ENCODE measurements at regions not wholly inside any gene's neighbourhood (a gene's known extent, or its start where the extent isn't known, plus 50 kb on each side); places are given as distances from the start of the nearest gene placed in this dataset.

DNA sequence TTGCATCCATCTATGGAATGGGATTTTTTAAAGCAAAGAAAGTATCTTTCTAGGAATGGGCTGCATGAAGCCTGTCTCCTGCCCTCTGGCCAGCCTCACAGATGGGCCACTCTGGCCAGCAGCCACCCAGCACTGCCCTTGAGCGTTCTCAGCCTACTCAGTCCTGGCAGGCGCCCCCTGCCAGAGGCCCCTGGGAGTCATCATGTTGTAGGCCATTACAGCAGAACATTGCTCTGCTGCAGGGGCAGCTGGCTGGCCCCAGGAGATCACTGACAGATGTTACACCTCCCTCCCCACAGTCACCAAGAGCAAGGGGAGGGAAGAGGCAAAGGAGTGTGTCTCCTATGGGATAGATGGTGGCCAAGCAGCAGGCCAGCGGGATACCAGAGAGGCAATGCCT lies 363.7 kb downstream of the NXPE2 start:
- ChIA-PET CTCF (no interaction called here), POLR2A (no interaction called here), RAD21 (ENCODE audit: unreplicated experiment) (no interaction called here), SMC1A (ENCODE audit: uncharacterized antibody, unreplicated experiment) (no interaction called here)
- H3K9me3 ChIP-seq (replicated peaks; ENCODE audit: control insufficient read depth, insufficient read depth, low read length): no peaks in the 10 kb centered on the region
- no peaks in the 10 kb centered on the region for H3K4me1 ChIP-seq (ENCODE audit: control insufficient read depth, insufficient read depth, low read length)
- H2AFZ ChIP-seq (ENCODE audit: control insufficient read depth, low read depth, low read length): no peak overlapping the region
- H3K4me3 ChIP-seq: no peak overlapping the region
- no peaks in the 10 kb centered on the region for H3K36me3 ChIP-seq (ENCODE audit: control insufficient read depth in 2 of 2, insufficient read depth in 2 of 2, low read length in 1 of 2)
- FAIRE-seq: no peak
- H3K79me2 ChIP-seq (ENCODE audit: control insufficient read depth, insufficient read depth, low read length): no peaks in the 10 kb centered on the region
- no peak overlapping the region for H3K4me2 ChIP-seq (ENCODE audit: control insufficient read depth, insufficient read depth)
- no peak for ATAC-seq
- no peaks in the 10 kb centered on the region; a peak in 1 of 4 replicates for H3K27me3 ChIP-seq (replicated peaks in 1 of 2; ENCODE audit: control insufficient read depth in 2 of 2, insufficient read depth in 2 of 2, low read length in 1 of 2)
- intact Hi-C loops (cut with micrococcal nuclease; ENCODE audit: unreplicated experiment): no loop called here
- WGBS (ENCODE audit: insufficient coverage, insufficient replicate concordance, low lambda C conversion rate, missing lambda C conversion rate): 0% methylated on average over 3 of the region's 3 CpGs
- no peak overlapping the region for H3K9ac ChIP-seq (ENCODE audit: control insufficient read depth, insufficient read depth, low read length)
- in situ Hi-C loops (cut with MboI): no loop called here
- no TSS peak for BruUV-seq (replicated peaks)
- H3K27ac ChIP-seq (ENCODE audit: control insufficient read depth, insufficient read depth): no peak overlapping the region
- H4K20me1 ChIP-seq (ENCODE audit: control insufficient read depth, insufficient read depth): no peaks in the 10 kb centered on the region
- DNase-seq (ENCODE audit: low read depth, low spot score): no peak
- TF ChIP-seq PAX8 (IDR thresholded peaks at IDR 0.05) (no peak), ZZZ3 (IDR thresholded peaks at IDR 0.05; ENCODE audit: control insufficient read depth, insufficient read length, low read depth) (no peak), HDGF (IDR thresholded peaks at IDR 0.05) (no peak), ASH2L (IDR thresholded peaks at IDR 0.05; ENCODE audit: borderline replicate concordance, low read depth) (no peak), SIX5 (IDR thresholded peaks at IDR 0.05; ENCODE audit: low read depth, low read length, severe bottlenecking) (no peak), HCFC1 (IDR thresholded peaks at IDR 0.05; ENCODE audit: low read length) (no peak), HDAC6 (IDR thresholded peaks at IDR 0.05; ENCODE audit: unreplicated experiment) (no peak), CBX3 (IDR thresholded peaks at IDR 0.05; ENCODE audit: borderline replicate concordance, low read depth) (no peak), CHD2 (IDR thresholded peaks at IDR 0.05; ENCODE audit: borderline replicate concordance, low read depth, low read length) (no peak)
- TF ChIP-seq, protein P1, sequence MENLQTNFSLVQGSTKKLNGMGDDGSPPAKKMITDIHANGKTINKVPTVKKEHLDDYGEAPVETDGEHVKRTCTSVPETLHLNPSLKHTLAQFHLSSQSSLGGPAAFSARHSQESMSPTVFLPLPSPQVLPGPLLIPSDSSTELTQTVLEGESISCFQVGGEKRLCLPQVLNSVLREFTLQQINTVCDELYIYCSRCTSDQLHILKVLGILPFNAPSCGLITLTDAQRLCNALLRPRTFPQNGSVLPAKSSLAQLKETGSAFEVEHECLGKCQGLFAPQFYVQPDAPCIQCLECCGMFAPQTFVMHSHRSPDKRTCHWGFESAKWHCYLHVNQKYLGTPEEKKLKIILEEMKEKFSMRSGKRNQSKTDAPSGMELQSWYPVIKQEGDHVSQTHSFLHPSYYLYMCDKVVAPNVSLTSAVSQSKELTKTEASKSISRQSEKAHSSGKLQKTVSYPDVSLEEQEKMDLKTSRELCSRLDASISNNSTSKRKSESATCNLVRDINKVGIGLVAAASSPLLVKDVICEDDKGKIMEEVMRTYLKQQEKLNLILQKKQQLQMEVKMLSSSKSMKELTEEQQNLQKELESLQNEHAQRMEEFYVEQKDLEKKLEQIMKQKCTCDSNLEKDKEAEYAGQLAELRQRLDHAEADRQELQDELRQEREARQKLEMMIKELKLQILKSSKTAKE (IDR thresholded peaks at IDR 0.05; ENCODE audit: low read depth, poor library complexity, severe bottlenecking): no peak
- TF ChIP-seq, protein P2, sequence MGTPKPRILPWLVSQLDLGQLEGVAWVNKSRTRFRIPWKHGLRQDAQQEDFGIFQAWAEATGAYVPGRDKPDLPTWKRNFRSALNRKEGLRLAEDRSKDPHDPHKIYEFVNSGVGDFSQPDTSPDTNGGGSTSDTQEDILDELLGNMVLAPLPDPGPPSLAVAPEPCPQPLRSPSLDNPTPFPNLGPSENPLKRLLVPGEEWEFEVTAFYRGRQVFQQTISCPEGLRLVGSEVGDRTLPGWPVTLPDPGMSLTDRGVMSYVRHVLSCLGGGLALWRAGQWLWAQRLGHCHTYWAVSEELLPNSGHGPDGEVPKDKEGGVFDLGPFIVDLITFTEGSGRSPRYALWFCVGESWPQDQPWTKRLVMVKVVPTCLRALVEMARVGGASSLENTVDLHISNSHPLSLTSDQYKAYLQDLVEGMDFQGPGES (IDR thresholded peaks at IDR 0.05): no peak
- TF ChIP-seq, protein P3, sequence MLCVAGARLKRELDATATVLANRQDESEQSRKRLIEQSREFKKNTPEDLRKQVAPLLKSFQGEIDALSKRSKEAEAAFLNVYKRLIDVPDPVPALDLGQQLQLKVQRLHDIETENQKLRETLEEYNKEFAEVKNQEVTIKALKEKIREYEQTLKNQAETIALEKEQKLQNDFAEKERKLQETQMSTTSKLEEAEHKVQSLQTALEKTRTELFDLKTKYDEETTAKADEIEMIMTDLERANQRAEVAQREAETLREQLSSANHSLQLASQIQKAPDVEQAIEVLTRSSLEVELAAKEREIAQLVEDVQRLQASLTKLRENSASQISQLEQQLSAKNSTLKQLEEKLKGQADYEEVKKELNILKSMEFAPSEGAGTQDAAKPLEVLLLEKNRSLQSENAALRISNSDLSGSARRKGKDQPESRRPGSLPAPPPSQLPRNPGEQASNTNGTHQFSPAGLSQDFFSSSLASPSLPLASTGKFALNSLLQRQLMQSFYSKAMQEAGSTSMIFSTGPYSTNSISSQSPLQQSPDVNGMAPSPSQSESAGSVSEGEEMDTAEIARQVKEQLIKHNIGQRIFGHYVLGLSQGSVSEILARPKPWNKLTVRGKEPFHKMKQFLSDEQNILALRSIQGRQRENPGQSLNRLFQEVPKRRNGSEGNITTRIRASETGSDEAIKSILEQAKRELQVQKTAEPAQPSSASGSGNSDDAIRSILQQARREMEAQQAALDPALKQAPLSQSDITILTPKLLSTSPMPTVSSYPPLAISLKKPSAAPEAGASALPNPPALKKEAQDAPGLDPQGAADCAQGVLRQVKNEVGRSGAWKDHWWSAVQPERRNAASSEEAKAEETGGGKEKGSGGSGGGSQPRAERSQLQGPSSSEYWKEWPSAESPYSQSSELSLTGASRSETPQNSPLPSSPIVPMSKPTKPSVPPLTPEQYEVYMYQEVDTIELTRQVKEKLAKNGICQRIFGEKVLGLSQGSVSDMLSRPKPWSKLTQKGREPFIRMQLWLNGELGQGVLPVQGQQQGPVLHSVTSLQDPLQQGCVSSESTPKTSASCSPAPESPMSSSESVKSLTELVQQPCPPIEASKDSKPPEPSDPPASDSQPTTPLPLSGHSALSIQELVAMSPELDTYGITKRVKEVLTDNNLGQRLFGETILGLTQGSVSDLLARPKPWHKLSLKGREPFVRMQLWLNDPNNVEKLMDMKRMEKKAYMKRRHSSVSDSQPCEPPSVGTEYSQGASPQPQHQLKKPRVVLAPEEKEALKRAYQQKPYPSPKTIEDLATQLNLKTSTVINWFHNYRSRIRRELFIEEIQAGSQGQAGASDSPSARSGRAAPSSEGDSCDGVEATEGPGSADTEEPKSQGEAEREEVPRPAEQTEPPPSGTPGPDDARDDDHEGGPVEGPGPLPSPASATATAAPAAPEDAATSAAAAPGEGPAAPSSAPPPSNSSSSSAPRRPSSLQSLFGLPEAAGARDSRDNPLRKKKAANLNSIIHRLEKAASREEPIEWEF (IDR thresholded peaks at IDR 0.05; ENCODE audit: insufficient replicate concordance, low read depth, low read length): no peak
- TF ChIP-seq, protein P4, sequence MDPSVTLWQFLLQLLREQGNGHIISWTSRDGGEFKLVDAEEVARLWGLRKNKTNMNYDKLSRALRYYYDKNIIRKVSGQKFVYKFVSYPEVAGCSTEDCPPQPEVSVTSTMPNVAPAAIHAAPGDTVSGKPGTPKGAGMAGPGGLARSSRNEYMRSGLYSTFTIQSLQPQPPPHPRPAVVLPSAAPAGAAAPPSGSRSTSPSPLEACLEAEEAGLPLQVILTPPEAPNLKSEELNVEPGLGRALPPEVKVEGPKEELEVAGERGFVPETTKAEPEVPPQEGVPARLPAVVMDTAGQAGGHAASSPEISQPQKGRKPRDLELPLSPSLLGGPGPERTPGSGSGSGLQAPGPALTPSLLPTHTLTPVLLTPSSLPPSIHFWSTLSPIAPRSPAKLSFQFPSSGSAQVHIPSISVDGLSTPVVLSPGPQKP (IDR thresholded peaks at IDR 0.05; ENCODE audit: low read depth, low read length): no peak
- TF ChIP-seq, protein P5, sequence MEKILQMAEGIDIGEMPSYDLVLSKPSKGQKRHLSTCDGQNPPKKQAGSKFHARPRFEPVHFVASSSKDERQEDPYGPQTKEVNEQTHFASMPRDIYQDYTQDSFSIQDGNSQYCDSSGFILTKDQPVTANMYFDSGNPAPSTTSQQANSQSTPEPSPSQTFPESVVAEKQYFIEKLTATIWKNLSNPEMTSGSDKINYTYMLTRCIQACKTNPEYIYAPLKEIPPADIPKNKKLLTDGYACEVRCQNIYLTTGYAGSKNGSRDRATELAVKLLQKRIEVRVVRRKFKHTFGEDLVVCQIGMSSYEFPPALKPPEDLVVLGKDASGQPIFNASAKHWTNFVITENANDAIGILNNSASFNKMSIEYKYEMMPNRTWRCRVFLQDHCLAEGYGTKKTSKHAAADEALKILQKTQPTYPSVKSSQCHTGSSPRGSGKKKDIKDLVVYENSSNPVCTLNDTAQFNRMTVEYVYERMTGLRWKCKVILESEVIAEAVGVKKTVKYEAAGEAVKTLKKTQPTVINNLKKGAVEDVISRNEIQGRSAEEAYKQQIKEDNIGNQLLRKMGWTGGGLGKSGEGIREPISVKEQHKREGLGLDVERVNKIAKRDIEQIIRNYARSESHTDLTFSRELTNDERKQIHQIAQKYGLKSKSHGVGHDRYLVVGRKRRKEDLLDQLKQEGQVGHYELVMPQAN (conservative IDR thresholded peaks at IDR 0.05): no peak

Data from GM12878 (cell line).